Coronary artery (tissue), 2 donors: ENCODE measurements at regions not wholly inside any gene's neighbourhood (a gene's known extent, or its start where the extent isn't known, plus 50 kb on each side); places are given as distances from the start of the nearest gene placed in this dataset.

Experiments used
- DNase-seq: peaks from one replicate; pipeline ENCODE4 v3.0.0-alpha.2; 2017; ENCODE audit warnings: low spot score
- H3K27ac ChIP-seq, 2 donors: fragments of 200-600 bp; sonication (generic); one replicate each; pipeline ENCODE4 v1.5.1; 2016 to 2019
- H3K4me3 ChIP-seq: fragments of 200-600 bp; sonication (generic); 2 replicates; pipeline ENCODE4 v1.5.1; 2016; ENCODE audit warnings: mild to moderate bottlenecking, moderate library complexity
- TF ChIP-seq, protein P1 (sequence below): fragments of 200-600 bp; sonication (generic); IDR thresholded peaks from one replicate; pipeline ENCODE4 v1.5.1; 2019; ENCODE audit warnings: antibody characterized with exemption

GRCh38 chr16:65829076-65829475, 537.4 kb upstream of the CDH5 start:
- Histone ChIP-seq H3K27ac (no peak overlapping the region), H3K4me3 (no peak overlapping the region)
- TF ChIP-seq, protein P1, sequence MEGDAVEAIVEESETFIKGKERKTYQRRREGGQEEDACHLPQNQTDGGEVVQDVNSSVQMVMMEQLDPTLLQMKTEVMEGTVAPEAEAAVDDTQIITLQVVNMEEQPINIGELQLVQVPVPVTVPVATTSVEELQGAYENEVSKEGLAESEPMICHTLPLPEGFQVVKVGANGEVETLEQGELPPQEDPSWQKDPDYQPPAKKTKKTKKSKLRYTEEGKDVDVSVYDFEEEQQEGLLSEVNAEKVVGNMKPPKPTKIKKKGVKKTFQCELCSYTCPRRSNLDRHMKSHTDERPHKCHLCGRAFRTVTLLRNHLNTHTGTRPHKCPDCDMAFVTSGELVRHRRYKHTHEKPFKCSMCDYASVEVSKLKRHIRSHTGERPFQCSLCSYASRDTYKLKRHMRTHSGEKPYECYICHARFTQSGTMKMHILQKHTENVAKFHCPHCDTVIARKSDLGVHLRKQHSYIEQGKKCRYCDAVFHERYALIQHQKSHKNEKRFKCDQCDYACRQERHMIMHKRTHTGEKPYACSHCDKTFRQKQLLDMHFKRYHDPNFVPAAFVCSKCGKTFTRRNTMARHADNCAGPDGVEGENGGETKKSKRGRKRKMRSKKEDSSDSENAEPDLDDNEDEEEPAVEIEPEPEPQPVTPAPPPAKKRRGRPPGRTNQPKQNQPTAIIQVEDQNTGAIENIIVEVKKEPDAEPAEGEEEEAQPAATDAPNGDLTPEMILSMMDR: no peak
- no peak for DNase-seq

DNA sequence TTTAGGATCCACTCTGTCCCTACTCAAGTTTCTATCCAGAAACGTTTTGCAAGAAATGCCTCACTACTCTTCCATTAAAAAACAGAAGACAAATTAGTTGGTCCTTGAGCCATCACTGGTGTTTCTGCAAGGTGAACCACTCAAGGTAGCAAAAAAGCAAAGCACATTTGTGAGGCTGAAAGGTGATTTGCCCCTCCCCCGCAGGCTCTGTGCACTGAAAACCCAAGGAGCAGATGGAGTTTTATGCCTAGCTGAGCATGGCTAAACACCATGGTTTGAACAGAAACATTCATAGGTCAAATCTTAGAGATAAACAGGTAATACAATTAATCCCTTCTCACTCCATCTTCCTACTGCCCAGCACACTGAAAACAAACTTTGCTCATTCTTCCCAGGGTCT, 538.2 kb upstream of the CDH5 start:
- TF ChIP-seq, protein P1: no peak
- no peak overlapping the region for H3K4me3 ChIP-seq
- H3K27ac ChIP-seq: no peak overlapping the region
- no peak for DNase-seq

- Histone ChIP-seq H3K4me3 (no peak overlapping the region), H3K27ac (no peak overlapping the region)
- no peak for DNase-seq
- TF ChIP-seq, protein P1: no peak
Observed at GRCh38 chr16:65827231-65827630, 539.3 kb upstream of the CDH5 start.

GRCh38 chr16:65825191-65825856, 541.2 kb upstream of the CDH5 start:
- H3K27ac ChIP-seq: no peak overlapping the region
- no peak for DNase-seq
- H3K4me3 ChIP-seq: no peak overlapping the region
- TF ChIP-seq, protein P1: no peak

GRCh38 chr16:65822148-65822547, 544.3 kb upstream of the CDH5 start:
- Histone ChIP-seq H3K27ac (no peak overlapping the region), H3K4me3 (no peak overlapping the region)
- no peak for DNase-seq
- TF ChIP-seq, protein P1: no peak

DNA sequence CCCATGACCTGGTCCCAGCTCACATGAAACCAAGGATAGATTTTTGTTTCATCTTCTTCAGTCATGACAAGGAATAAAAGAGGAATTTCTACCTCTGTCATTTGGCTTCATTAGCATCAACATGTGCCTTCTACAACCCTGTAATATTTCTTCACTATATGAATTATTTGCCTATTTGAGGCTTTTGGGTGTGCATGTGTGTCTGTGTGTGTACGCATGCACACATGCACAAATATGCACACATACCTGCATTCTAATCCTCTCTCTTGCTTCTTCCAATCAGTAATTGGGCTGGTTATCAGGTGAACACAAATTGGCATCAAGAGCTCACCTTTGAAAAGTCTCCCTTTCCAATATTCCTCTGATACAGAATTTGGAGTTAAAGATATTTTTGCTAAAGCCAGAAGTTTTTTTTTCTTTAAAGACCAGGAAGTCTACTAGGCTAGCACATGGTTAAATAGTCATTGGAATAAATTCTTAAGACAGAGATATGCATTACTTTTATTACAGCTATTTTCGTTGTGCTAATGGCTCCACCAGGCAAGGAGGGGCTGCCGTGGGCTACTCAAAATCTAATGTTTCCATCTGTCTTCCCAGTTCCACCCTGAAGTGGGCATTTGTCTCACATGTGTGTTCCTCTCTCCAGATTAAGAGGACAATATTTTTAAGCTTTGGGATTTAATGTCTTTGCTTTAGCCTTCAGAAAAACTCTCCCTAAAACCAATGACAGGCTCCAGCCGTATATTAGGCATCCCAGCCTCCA, 547.2 kb upstream of the CDH5 start:
- H3K4me3 ChIP-seq: no peak overlapping the region
- no peak overlapping the region for H3K27ac ChIP-seq
- no peak for DNase-seq
- TF ChIP-seq, protein P1: no peak

- TF ChIP-seq, protein P1: no peak
Observed at GRCh38 chr16:65817799-65818198, 548.7 kb upstream of the CDH5 start.

More at GRCh38 chr16:65817799-65818198, 548.7 kb upstream of the CDH5 start:
- no peak for DNase-seq
- H3K4me3 ChIP-seq: no peak overlapping the region
- H3K27ac ChIP-seq: no peak overlapping the region
